Chondrocyte (in vitro differentiated cells): ENCODE measurements at regions not wholly inside any gene's neighbourhood (a gene's known extent, or its start where the extent isn't known, plus 50 kb on each side); places are given as distances from the start of the nearest gene placed in this dataset.

Source experiments
- DNase-seq: peaks from one replicate; pipeline ENCODE4 v3.0.0; 2021; ENCODE audit warnings: mixed read lengths, low spot score
- H3K27ac Mint-ChIP-seq: one replicate; pipeline ENCODE4 v1.8.0; 2021; ENCODE audit warnings: mild to moderate bottlenecking, moderate library complexity, mixed read lengths; ENCODE audit not compliant: unreplicated experiment
- H3K27me3 Mint-ChIP-seq: 2 replicates; pipeline ENCODE4 v1.8.0; 2021; ENCODE audit warnings: low read depth, mixed read lengths
- H3K36me3 Mint-ChIP-seq: 2 replicates; pipeline ENCODE4 v1.8.0; 2021; ENCODE audit warnings: low read depth, mixed read lengths
- H3K4me1 Mint-ChIP-seq: 2 replicates; pipeline ENCODE4 v1.8.0; 2021; ENCODE audit warnings: low read depth, mild to moderate bottlenecking, mixed read lengths
- H3K4me3 Mint-ChIP-seq: one replicate; pipeline ENCODE4 v1.8.0; 2021; ENCODE audit warnings: mild to moderate bottlenecking, moderate library complexity, mixed read lengths; ENCODE audit not compliant: unreplicated experiment
- H3K9me3 Mint-ChIP-seq: 2 replicates; pipeline ENCODE4 v1.8.0; 2021; ENCODE audit warnings: low read depth, mixed read lengths
- CTCF ChIP-seq: fragments of 200-600 bp; sonication (generic); IDR thresholded peaks from 2 replicates; pipeline ENCODE4 v1.5.0; 2021; ENCODE audit warnings: antibody characterized with exemption, mild to moderate bottlenecking, moderate library complexity

GRCh38 chr7:124557101-124557500 is 208.5 kb downstream of the GPR37 start:
- Mint-ChIP-seq H3K27me3 (peaks cover 2% of the 10 kb centered on the region), H3K27ac (no peak overlapping the region), H3K4me3 (no peak overlapping the region), H3K4me1 (no peaks in the 10 kb centered on the region), H3K36me3 (no peaks in the 10 kb centered on the region), H3K9me3 (no peaks in the 10 kb centered on the region)
- TF ChIP-seq CTCF: no peak
- DNase-seq: no peak

GRCh38 chr7:124553502-124553901 is 212.1 kb downstream of the GPR37 start:
- H3K27ac Mint-ChIP-seq: no peak overlapping the region
- no peak for TF ChIP-seq CTCF
- peaks cover 2% of the 10 kb centered on the region for H3K27me3 Mint-ChIP-seq
- no peaks in the 10 kb centered on the region for H3K9me3 Mint-ChIP-seq
- DNase-seq: no peak
- H3K4me3 Mint-ChIP-seq: no peak overlapping the region
- no peaks in the 10 kb centered on the region for H3K36me3 Mint-ChIP-seq
- H3K4me1 Mint-ChIP-seq: no peaks in the 10 kb centered on the region

- no peak for DNase-seq
- no peaks in the 10 kb centered on the region for H3K36me3 Mint-ChIP-seq
- H3K9me3 Mint-ChIP-seq: no peaks in the 10 kb centered on the region
- no peaks in the 10 kb centered on the region for H3K4me1 Mint-ChIP-seq
- peaks cover 2% of the 10 kb centered on the region for H3K27me3 Mint-ChIP-seq
- TF ChIP-seq CTCF: no peak
- no peak overlapping the region for H3K4me3 Mint-ChIP-seq
- H3K27ac Mint-ChIP-seq: no peak overlapping the region
Measured at GRCh38 chr7:124552217-124552616, 213.4 kb downstream of the GPR37 start.

GRCh38 chr7:124550036-124550435 is 215.6 kb downstream of the GPR37 start:
- no peak for DNase-seq
- Mint-ChIP-seq H3K4me3 (no peak overlapping the region), H3K9me3 (no peaks in the 10 kb centered on the region), H3K27ac (no peak overlapping the region), H3K4me1 (no peaks in the 10 kb centered on the region), H3K27me3 (no peaks in the 10 kb centered on the region), H3K36me3 (no peaks in the 10 kb centered on the region)
- no peak for TF ChIP-seq CTCF

GRCh38 chr7:124542476-124542875 is 223.1 kb downstream of the GPR37 start:
- H3K27ac Mint-ChIP-seq: no peak overlapping the region
- H3K27me3 Mint-ChIP-seq: no peaks in the 10 kb centered on the region
- H3K4me1 Mint-ChIP-seq: peaks cover 12% of the 10 kb centered on the region
- no peak for DNase-seq
- TF ChIP-seq CTCF: no peak
- H3K9me3 Mint-ChIP-seq: peaks cover 4% of the 10 kb centered on the region
- no peak overlapping the region for H3K4me3 Mint-ChIP-seq
- no peaks in the 10 kb centered on the region for H3K36me3 Mint-ChIP-seq
